BJ (cell line): ENCODE measurements at regions not wholly inside any gene's neighbourhood (a gene's known extent, or its start where the extent isn't known, plus 50 kb on each side); places are given as distances from the start of the nearest gene placed in this dataset.
"Not testable (repeated sequence)": the region's sequence is repeated elsewhere in the genome, so short reads cannot be mapped to it uniquely, and the experiment has no call there.

ENCODE experiments used
- CTCF ChIA-PET: fragments of 350-600 bp; formaldehyde crosslinking; extraction: SDS; loops from one replicate; lab custom pipeline; 2021; ENCODE audit warnings: antibody characterized with exemption, inconsistent platforms; lab: Yijun Ruan, JAX
- POLR2A ChIA-PET: fragments of 300-600 bp; sonication (Branson Sonifier 250); formaldehyde crosslinking; extraction: SDS; loops from one replicate; lab custom pipeline; 2021; ENCODE audit warnings: antibody characterized with exemption; lab: Charles Lee
- DNase-seq: peaks from one replicate; pipeline ENCODE4 v3.0.0-alpha.2; 2011; ENCODE audit warnings: low read depth
- H3K27me3 ChIP-seq: 2 replicates; pipeline ENCODE4 v1.6.0; 2011; ENCODE audit warnings: low read length; ENCODE audit not compliant: control insufficient read depth, insufficient read depth
- H3K36me3 ChIP-seq: 2 replicates; pipeline ENCODE4 v1.5.1; 2011; ENCODE audit warnings: low read length; ENCODE audit not compliant: control insufficient read depth, insufficient read depth
- H3K4me3 ChIP-seq: 2 replicates; pipeline ENCODE4 v1.5.1; 2011; ENCODE audit warnings: low read depth, mild to moderate bottlenecking, control low read depth, low read length
- CTCF ChIP-seq: IDR thresholded peaks from 2 replicates; pipeline ENCODE4 v1.5.1; 2011; ENCODE audit warnings: low read depth, mild to moderate bottlenecking, control low read depth, inconsistent platforms, low read length, moderate library complexity; ENCODE audit not compliant: insufficient read depth

- TF ChIP-seq CTCF, result no peak
Observed at GRCh38 chr2:191506515-191506914, 171.4 kb upstream of the NABP1 start.

GRCh38 chr2:191507252-191507853, 170.6 kb upstream of the NABP1 start:
- H3K4me3 ChIP-seq, POLR2A ChIA-PET, H3K36me3 ChIP-seq, H3K27me3 ChIP-seq, DNase-seq: not testable (repeated sequence)
- CTCF ChIA-PET, result interaction anchor here (1.5 to 8.4 kb wide), 2 partner anchors 8 to 342 kb away, joined by 4 to 87 read pairs; no protein-coding TSS in a partner anchor

More at GRCh38 chr2:191506515-191506914, 171.4 kb upstream of the NABP1 start:
- H3K36me3 ChIP-seq, result no peaks in the 10 kb centered on the region
- ChIA-PET POLR2A (no interaction called here), CTCF (interaction anchor here (1.1 to 8.4 kb wide), 3 partner anchors 9 to 341 kb away, joined by 4 to 87 read pairs (median 4); no protein-coding TSS in a partner anchor)
- no peak overlapping the region for H3K4me3 ChIP-seq
- no peak for DNase-seq
- no peaks in the 10 kb centered on the region for H3K27me3 ChIP-seq

- Histone ChIP-seq H3K36me3 (no peaks in the 10 kb centered on the region), H3K27me3 (no peaks in the 10 kb centered on the region), H3K4me3 (no peak overlapping the region)
- no peak for TF ChIP-seq CTCF
- POLR2A ChIA-PET, result no interaction called here
- CTCF ChIA-PET, result interaction anchor here (0.8 to 1.6 kb wide), 5 partner anchors 273 to 353 kb away, joined by 3 read pairs; no protein-coding TSS in a partner anchor
- DNase-seq, result no peak
Observed at GRCh38 chr2:191508738-191509137, 169.2 kb upstream of the NABP1 start.

GRCh38 chr2:191512216-191512835, 165.6 kb upstream of the NABP1 start:
- ChIA-PET POLR2A (no interaction called here), CTCF (interaction anchor here (0.7 to 1.9 kb wide), 4 partner anchors 9 to 348 kb away, joined by 3 to 6 read pairs (median 5); no protein-coding TSS in a partner anchor)
- Histone ChIP-seq H3K4me3 (no peak overlapping the region), H3K36me3 (no peaks in the 10 kb centered on the region), H3K27me3 (no peaks in the 10 kb centered on the region)
- no peak for DNase-seq
- TF ChIP-seq CTCF, result no peak

GRCh38 chr2:191512874-191513273, 165.1 kb upstream of the NABP1 start:
- POLR2A ChIA-PET, result no interaction called here
- Histone ChIP-seq H3K27me3 (no peaks in the 10 kb centered on the region), H3K36me3 (no peaks in the 10 kb centered on the region), H3K4me3 (no peak overlapping the region)
- DNase-seq, result no peak
- CTCF ChIA-PET, result interaction anchor here (0.7 to 1.9 kb wide), 5 partner anchors 9 to 348 kb away, joined by 3 to 6 read pairs (median 5); no protein-coding TSS in a partner anchor
- TF ChIP-seq CTCF, result no peak
